ENCODE measurements at regions not wholly inside any gene's neighbourhood (a gene's known extent, or its start where the extent isn't known, plus 50 kb on each side); places are given as distances from the start of the nearest gene placed in this dataset.

DNA sequence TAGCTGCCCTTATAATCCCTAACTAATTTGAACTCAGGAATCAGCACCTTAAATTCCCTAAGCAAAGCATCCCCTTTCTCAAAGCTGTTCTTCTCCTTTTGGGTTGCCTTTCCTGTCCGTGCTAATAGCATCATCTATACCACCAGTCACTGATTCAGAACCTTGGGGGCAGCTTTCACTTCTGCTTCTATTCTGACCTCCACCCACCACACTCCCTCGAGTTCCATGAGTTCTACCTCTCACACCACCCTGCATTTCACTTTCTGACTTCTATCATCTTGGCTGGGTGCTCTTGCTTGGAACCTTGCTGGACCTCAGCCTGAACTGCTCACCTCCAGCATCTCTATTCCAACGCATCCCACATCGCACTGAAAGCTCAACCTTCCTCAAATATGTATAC is 55.4 kb upstream of the KCNMB2 start:
- Histone ChIP-seq H3K27me3 (replicated peaks in 1 of 7) (no peaks in the 10 kb centered on the region), H3K4me3 (no peak overlapping the region), H3K9me3 (no peaks in the 10 kb centered on the region), H3K4me1 (no peaks in the 10 kb centered on the region), H3K36me3 (no peaks in the 10 kb centered on the region), H3K27ac (no peak overlapping the region)
- DNase-seq: no peak
- 67 to 75% (median 70%) methylated on average over 4 of the region's 4 CpGs for WGBS, 5 donors
- TF ChIP-seq POLR2AphosphoS5 (IDR thresholded peaks at IDR 0.05) (no peak), CTCF (IDR thresholded peaks at IDR 0.05 in 8 of 11, conservative IDR thresholded peaks at IDR 0.05 in 3 of 11) (no peak), POLR2A (IDR thresholded peaks at IDR 0.05) (no peak)
- intact Hi-C loops (cut with DNase I; ENCODE audit: low total_unique reads): no loop called here

- no peak overlapping the region for H3K27ac ChIP-seq
- 78 to 92% (median 86%) methylated on average over 3 of the region's 3 CpGs for WGBS, 5 donors
- H3K27me3 ChIP-seq (replicated peaks in 1 of 7): no peaks in the 10 kb centered on the region
- H3K4me1 ChIP-seq: no peaks in the 10 kb centered on the region
- no peak for DNase-seq
- no peak overlapping the region for H3K4me3 ChIP-seq
- no peaks in the 10 kb centered on the region for H3K36me3 ChIP-seq
- no peaks in the 10 kb centered on the region for H3K9me3 ChIP-seq
- no peak for TF ChIP-seq CTCF (IDR thresholded peaks at IDR 0.05 in 8 of 11, conservative IDR thresholded peaks at IDR 0.05 in 3 of 11)
- TF ChIP-seq POLR2A (IDR thresholded peaks at IDR 0.05): no peak
- TF ChIP-seq POLR2AphosphoS5 (IDR thresholded peaks at IDR 0.05): no peak
- intact Hi-C loops (cut with DNase I; ENCODE audit: low total_unique reads): no loop called here
Observed at GRCh38 chr3:178482981-178483380, 53.3 kb upstream of the KCNMB2 start.

DNA sequence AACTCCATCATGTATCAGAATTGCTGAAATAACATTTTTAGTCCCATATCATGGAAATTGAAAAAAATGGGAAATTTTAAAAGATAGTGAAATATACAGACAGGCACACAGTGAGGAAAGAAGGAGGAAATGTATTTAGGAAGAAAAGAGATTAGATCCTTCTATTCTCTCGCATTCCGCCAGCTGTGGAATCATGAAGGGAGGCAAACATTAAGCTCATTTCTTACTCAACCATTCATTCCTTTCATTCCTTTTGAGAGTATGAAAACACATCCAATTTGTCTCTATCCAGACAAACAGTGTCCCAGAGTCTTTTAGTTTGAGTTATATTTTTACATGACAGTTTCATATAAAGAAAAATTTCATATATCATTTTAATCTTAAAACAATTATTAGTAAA is 52.5 kb upstream of the KCNMB2 start:
- no peaks in the 10 kb centered on the region for H3K4me1 ChIP-seq
- no peak overlapping the region for H3K4me3 ChIP-seq
- no peaks in the 10 kb centered on the region for H3K9me3 ChIP-seq
- intact Hi-C loops (cut with DNase I; ENCODE audit: low total_unique reads): no loop called here
- no peaks in the 10 kb centered on the region for H3K27me3 ChIP-seq (replicated peaks in 1 of 7)
- 76 to 92% (median 87%) methylated on average over 2 of the region's 2 CpGs for WGBS, 5 donors
- no peak for TF ChIP-seq POLR2A (IDR thresholded peaks at IDR 0.05)
- TF ChIP-seq CTCF (IDR thresholded peaks at IDR 0.05 in 8 of 11, conservative IDR thresholded peaks at IDR 0.05 in 3 of 11): no peak
- no peak for TF ChIP-seq POLR2AphosphoS5 (IDR thresholded peaks at IDR 0.05)
- DNase-seq: no peak
- H3K27ac ChIP-seq: no peak overlapping the region
- no peaks in the 10 kb centered on the region for H3K36me3 ChIP-seq

DNA sequence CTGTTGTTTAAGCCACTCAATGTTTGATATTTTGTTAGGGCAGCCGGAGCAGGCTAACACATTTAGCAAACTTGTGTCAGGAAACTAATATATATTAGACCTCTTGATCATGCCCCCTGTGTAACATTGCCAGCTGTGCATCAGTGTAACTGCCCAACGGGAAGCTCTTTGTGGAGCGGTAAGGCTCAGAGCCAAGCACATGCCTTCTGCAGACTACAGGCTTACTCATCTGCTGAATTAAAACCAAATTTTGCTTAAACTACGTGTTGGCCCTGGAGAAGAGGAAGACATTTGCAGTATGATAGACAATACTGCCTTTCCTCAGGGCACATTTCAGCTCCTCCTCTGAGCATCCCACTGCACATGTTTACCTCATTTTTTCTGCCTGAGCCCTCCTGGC is 50.5 kb upstream of the KCNMB2 start:
- DNase-seq: no peak
- Histone ChIP-seq H3K27me3 (replicated peaks in 1 of 7) (no peaks in the 10 kb centered on the region), H3K4me3 (no peak overlapping the region), H3K27ac (no peak overlapping the region), H3K9me3 (no peaks in the 10 kb centered on the region), H3K36me3 (no peaks in the 10 kb centered on the region), H3K4me1 (no peaks in the 10 kb centered on the region)
- intact Hi-C loops (cut with DNase I; ENCODE audit: low total_unique reads): no loop called here
- 69 to 83% (median 79%) methylated on average over 4 of the region's 4 CpGs for WGBS, 5 donors
- TF ChIP-seq CTCF (IDR thresholded peaks at IDR 0.05 in 8 of 11, conservative IDR thresholded peaks at IDR 0.05 in 3 of 11) (no peak), POLR2AphosphoS5 (IDR thresholded peaks at IDR 0.05) (no peak), POLR2A (IDR thresholded peaks at IDR 0.05) (no peak)

Small RNA genes lying in the stretch of these regions (small RNA-seq; reads per million reads assigned to genes)
- gene RF00425 (0 to 0.07 (median 0) reads per million in 4 donors), gene RN7SKP52 (0 reads per million in 4 donors), gene RNA5SP148 (0 reads per million in 4 donors), gene RNU6-1120P (0 reads per million in 4 donors)

Data from spleen (tissue), 11 donors.